22Rv1 (cell line): ENCODE measurements at regions not wholly inside any gene's neighbourhood (a gene's known extent, or its start where the extent isn't known, plus 50 kb on each side); places are given as distances from the start of the nearest gene placed in this dataset.

Source experiments
- H3K27ac ChIP-seq: fragments of 450-650 bp; 2 replicates; pipeline ENCODE4 v1.5.1; 2017
- ZFX ChIP-seq: fragments of 450-650 bp; IDR thresholded peaks from 2 replicates; pipeline ENCODE4 v1.6.1; 2017; ENCODE audit warnings: antibody characterized with exemption, borderline replicate concordance
- TF ChIP-seq, protein P1 (sequence below): fragments of 450-650 bp; IDR thresholded peaks from 2 replicates; pipeline ENCODE4 v1.5.1; 2017; ENCODE audit warnings: mild to moderate bottlenecking

GRCh38 chr6:40904583-40905194 is 134.3 kb downstream of the UNC5CL start:
- H3K27ac ChIP-seq, result no peak overlapping the region
- TF ChIP-seq, protein P1, sequence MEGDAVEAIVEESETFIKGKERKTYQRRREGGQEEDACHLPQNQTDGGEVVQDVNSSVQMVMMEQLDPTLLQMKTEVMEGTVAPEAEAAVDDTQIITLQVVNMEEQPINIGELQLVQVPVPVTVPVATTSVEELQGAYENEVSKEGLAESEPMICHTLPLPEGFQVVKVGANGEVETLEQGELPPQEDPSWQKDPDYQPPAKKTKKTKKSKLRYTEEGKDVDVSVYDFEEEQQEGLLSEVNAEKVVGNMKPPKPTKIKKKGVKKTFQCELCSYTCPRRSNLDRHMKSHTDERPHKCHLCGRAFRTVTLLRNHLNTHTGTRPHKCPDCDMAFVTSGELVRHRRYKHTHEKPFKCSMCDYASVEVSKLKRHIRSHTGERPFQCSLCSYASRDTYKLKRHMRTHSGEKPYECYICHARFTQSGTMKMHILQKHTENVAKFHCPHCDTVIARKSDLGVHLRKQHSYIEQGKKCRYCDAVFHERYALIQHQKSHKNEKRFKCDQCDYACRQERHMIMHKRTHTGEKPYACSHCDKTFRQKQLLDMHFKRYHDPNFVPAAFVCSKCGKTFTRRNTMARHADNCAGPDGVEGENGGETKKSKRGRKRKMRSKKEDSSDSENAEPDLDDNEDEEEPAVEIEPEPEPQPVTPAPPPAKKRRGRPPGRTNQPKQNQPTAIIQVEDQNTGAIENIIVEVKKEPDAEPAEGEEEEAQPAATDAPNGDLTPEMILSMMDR, result no peak
- TF ChIP-seq ZFX, result no peak

DNA sequence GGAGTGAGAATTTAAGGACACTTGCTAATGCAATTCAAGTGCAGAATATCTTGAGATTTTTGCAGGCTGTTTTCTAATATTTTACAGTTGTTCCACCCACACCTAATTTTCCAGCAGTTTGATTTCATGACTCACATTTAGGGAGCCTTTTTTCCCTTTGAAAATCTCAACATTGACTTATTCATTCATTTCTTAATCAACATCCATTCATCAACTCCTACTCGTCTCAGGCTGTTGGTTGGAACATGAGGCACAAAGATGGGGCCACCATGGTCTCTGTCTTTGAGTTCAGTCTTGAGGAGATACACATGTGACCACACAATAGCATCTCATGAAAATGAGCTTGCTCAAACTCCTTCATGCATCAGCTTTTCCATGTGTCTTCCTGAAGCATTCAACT is 135.6 kb downstream of the UNC5CL start:
- no peak for TF ChIP-seq ZFX
- TF ChIP-seq, protein P1, result no peak

GRCh38 chr6:40901322-40902055 is 137.5 kb downstream of the UNC5CL start:
- H3K27ac ChIP-seq, result no peak overlapping the region
- no peak for TF ChIP-seq ZFX
- TF ChIP-seq, protein P1, result no peak

More for the DNA sequence above, 135.6 kb downstream of the UNC5CL start:
- no peak overlapping the region for H3K27ac ChIP-seq

- TF ChIP-seq ZFX, result no peak
- TF ChIP-seq, protein P1, result no peak
- no peak overlapping the region for H3K27ac ChIP-seq
These were observed 138.2 kb downstream of the UNC5CL start for GRCh38 chr6:40900791-40901190.

GRCh38 chr6:40899684-40900155 is 139.3 kb downstream of the UNC5CL start:
- no peak overlapping the region for H3K27ac ChIP-seq
- TF ChIP-seq, protein P1, result no peak
- TF ChIP-seq ZFX, result no peak

DNA sequence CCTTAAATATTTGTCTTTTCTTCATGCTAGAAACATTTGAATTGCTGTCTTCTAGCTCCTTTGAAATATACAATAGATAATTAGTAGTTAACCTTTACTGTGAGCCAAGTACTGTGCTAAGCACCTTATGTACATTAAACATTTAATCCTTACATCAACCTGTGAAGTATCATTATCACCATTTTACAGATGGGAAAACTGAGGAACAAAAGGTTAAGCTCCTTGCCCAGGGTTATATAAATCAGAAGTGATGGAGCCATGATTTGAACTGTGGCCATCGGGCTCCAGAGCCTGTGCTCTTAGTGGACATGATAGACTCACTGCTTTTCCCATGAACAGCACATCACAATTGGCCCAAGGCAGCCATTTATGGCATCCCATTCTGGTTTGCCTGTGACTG is 140.9 kb downstream of the UNC5CL start:
- no peak overlapping the region for H3K27ac ChIP-seq
- TF ChIP-seq ZFX, result no peak
- TF ChIP-seq, protein P1, result no peak

DNA sequence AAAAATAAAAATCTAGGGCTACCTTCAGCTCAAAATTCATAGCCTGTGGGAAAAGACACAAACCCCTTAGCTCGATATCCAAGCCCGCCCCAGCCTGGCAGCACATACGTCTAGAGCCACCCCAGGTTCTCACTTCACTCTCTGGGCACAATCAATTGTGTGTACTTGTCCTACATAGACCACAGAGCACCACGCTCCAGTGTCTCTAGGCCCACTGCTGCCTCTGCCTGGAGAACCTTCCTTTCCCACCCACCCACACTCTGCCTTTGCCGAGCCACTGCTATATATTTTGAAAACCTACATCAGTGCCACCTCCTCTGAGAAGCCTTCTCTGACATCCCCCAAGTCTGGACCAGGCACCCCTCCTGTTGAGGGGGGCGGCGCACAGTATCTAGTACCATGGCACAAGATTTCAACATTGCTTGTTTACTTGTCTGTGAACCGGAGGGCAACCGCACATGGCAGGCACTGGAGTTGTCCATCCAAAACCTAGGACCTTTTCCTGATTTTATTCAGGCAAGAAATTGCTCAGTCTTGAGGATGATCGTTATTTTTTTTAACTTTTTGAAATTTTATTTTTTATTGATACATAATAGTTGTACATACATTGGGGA is 141.5 kb downstream of the UNC5CL start:
- TF ChIP-seq, protein P1, result no peak
- TF ChIP-seq ZFX, result no peak
- H3K27ac ChIP-seq, result no peak overlapping the region
